Retina (tissue), 1 donor: ENCODE measurements at regions not wholly inside any gene's neighbourhood (a gene's known extent, or its start where the extent isn't known, plus 50 kb on each side); places are given as distances from the start of the nearest gene placed in this dataset.
"Not testable (repeated sequence)": the region's sequence is repeated elsewhere in the genome, so short reads cannot be mapped to it uniquely, and the experiment has no call there.

ENCODE experiments used
- DNase-seq: peaks from one replicate; pipeline ENCODE4 v3.0.0-alpha.2; 2016

- DNase-seq = no peak
Observed at GRCh38 chr10:44168478-44168877, 216.4 kb downstream of the CXCL12 start.

GRCh38 chr10:44167752-44168151 lies 217.1 kb downstream of the CXCL12 start:
- no peak for DNase-seq

- no peak for DNase-seq
Observed at GRCh38 chr10:44166441-44166840, 218.5 kb downstream of the CXCL12 start.

GRCh38 chr10:44164251-44164956 lies 220.5 kb downstream of the CXCL12 start:
- DNase-seq = no peak

- peak; percentile 59 for DNase-seq
Observed at GRCh38 chr10:44161184-44161583, 223.7 kb downstream of the CXCL12 start.

GRCh38 chr10:44157574-44157973 lies 227.3 kb downstream of the CXCL12 start:
- DNase-seq = no peak

- DNase-seq = no peak
Observed at GRCh38 chr10:44154956-44155355, 229.9 kb downstream of the CXCL12 start.

GRCh38 chr10:44153918-44154670 lies 230.8 kb downstream of the CXCL12 start:
- no peak for DNase-seq

GRCh38 chr10:44143556-44143955 lies 241.3 kb downstream of the CXCL12 start:
- DNase-seq = no peak

GRCh38 chr10:44132361-44133289 lies 252.3 kb downstream of the CXCL12 start:
- DNase-seq = no peak

- DNase-seq = no peak
Observed at GRCh38 chr10:44126291-44126717, 258.6 kb downstream of the CXCL12 start.

- no peak for DNase-seq
Observed at GRCh38 chr10:44125879-44126278, 259.0 kb downstream of the CXCL12 start.

- DNase-seq = no peak
Observed at GRCh38 chr10:44118500-44118899, 266.4 kb downstream of the CXCL12 start.

GRCh38 chr10:44116474-44116873 lies 268.4 kb downstream of the CXCL12 start:
- DNase-seq = no peak

GRCh38 chr10:44115516-44115915 lies 269.4 kb downstream of the CXCL12 start:
- DNase-seq = no peak

GRCh38 chr10:44114441-44114840 lies 270.5 kb downstream of the CXCL12 start:
- DNase-seq = no peak

GRCh38 chr10:44112280-44112679 lies 272.6 kb downstream of the CXCL12 start:
- not testable (repeated sequence) for DNase-seq

GRCh38 chr10:44105696-44106095 lies 279.2 kb downstream of the CXCL12 start:
- no peak for DNase-seq

GRCh38 chr10:44102726-44103255 lies 282.1 kb downstream of the CXCL12 start:
- DNase-seq = no peak

- DNase-seq = no peak
Observed at GRCh38 chr10:44101082-44101481, 283.8 kb downstream of the CXCL12 start.

- no peak for DNase-seq
Observed at GRCh38 chr10:44099511-44099910, 285.4 kb downstream of the CXCL12 start.

- not testable (repeated sequence) for DNase-seq
Observed at GRCh38 chr10:44096217-44096616, 288.7 kb downstream of the CXCL12 start.

- no peak for DNase-seq
Observed at GRCh38 chr10:44089671-44090070, 295.2 kb downstream of the CXCL12 start.
